ENCODE measurements at regions not wholly inside any gene's neighbourhood (a gene's known extent, or its start where the extent isn't known, plus 50 kb on each side); places are given as distances from the start of the nearest gene placed in this dataset.

DNA sequence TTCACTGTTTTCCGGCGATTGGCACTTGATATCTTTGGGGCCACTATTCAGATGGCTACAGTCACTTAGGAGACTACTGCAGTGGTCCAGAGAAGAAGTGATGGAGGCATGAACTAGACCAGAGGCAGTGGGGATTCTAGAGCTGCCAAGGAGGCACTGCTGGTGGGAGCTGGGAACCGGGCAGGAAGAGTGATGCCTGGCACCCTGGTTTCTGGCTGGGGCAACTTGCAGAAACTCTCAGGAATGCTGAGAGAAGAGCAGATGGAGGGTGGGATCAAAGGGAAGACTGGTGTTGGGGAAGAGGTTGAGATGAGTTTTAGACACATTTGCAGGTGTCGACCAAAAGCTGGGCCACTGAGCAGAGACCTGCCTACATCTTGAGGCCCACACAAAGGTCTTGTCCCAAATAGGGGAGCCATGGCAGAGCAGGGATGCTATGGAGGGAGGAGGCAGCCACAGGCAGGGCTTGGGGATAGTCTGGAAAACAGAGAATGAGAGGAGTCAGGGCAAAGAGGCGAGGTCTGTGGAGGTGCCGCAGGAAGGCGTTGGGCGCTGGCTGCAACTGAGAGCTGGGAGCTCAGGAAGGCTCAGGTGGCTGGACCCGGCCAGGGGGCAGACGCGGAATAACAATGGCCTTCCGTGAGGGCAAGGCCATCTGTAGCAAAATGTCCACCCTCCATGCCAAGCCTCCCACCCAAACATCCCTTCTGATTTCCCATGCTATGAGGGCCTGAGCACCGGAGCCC is 118.9 kb downstream of the TOMM20 start:
- DNase-seq (ENCODE audit: low read depth in 1 of 2, low spot score in 1 of 2) = no peak
- TF ChIP-seq POLR2AphosphoS5 (IDR thresholded peaks at IDR 0.05; ENCODE audit: low read depth) (no peak), GABPA (IDR thresholded peaks at IDR 0.05; ENCODE audit: low read depth) (no peak), SPI1 (IDR thresholded peaks at IDR 0.05; ENCODE audit: borderline replicate concordance, low read depth) (no peak)
- TF ChIP-seq, protein P1, sequence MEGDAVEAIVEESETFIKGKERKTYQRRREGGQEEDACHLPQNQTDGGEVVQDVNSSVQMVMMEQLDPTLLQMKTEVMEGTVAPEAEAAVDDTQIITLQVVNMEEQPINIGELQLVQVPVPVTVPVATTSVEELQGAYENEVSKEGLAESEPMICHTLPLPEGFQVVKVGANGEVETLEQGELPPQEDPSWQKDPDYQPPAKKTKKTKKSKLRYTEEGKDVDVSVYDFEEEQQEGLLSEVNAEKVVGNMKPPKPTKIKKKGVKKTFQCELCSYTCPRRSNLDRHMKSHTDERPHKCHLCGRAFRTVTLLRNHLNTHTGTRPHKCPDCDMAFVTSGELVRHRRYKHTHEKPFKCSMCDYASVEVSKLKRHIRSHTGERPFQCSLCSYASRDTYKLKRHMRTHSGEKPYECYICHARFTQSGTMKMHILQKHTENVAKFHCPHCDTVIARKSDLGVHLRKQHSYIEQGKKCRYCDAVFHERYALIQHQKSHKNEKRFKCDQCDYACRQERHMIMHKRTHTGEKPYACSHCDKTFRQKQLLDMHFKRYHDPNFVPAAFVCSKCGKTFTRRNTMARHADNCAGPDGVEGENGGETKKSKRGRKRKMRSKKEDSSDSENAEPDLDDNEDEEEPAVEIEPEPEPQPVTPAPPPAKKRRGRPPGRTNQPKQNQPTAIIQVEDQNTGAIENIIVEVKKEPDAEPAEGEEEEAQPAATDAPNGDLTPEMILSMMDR (IDR thresholded peaks at IDR 0.05; ENCODE audit: insufficient read depth, low read length) = no peak
- TF ChIP-seq, protein P2, sequence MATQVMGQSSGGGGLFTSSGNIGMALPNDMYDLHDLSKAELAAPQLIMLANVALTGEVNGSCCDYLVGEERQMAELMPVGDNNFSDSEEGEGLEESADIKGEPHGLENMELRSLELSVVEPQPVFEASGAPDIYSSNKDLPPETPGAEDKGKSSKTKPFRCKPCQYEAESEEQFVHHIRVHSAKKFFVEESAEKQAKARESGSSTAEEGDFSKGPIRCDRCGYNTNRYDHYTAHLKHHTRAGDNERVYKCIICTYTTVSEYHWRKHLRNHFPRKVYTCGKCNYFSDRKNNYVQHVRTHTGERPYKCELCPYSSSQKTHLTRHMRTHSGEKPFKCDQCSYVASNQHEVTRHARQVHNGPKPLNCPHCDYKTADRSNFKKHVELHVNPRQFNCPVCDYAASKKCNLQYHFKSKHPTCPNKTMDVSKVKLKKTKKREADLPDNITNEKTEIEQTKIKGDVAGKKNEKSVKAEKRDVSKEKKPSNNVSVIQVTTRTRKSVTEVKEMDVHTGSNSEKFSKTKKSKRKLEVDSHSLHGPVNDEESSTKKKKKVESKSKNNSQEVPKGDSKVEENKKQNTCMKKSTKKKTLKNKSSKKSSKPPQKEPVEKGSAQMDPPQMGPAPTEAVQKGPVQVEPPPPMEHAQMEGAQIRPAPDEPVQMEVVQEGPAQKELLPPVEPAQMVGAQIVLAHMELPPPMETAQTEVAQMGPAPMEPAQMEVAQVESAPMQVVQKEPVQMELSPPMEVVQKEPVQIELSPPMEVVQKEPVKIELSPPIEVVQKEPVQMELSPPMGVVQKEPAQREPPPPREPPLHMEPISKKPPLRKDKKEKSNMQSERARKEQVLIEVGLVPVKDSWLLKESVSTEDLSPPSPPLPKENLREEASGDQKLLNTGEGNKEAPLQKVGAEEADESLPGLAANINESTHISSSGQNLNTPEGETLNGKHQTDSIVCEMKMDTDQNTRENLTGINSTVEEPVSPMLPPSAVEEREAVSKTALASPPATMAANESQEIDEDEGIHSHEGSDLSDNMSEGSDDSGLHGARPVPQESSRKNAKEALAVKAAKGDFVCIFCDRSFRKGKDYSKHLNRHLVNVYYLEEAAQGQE (IDR thresholded peaks at IDR 0.05; ENCODE audit: insufficient replicate concordance, low read depth) = no peak
- H3K4me3 ChIP-seq (replicated peaks; ENCODE audit: insufficient read depth, low read length) = no peak overlapping the region
- no peaks in the 10 kb centered on the region for H3K27me3 ChIP-seq (ENCODE audit: insufficient read depth, poor library complexity, severe bottlenecking)
- no peak overlapping the region for H3K27ac ChIP-seq (replicated peaks)

DNA sequence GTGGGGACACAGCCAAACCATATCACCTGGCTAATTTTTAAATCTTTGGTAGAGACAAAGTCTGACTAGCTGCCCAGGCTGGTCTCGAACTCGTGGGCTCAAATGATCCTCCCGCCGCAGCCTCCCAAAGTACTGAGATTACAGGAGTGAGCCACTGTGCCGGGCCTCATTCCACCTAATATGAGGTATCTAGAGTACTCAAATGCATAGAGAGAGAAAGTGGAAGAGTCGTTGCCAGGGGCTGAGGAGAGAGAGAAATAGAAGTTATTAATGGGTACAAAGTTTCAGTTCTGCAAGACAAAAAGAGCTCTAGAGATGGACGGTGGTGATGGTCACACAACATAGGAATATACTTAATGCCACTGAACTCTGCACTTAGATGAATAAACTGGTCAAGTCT is 119.6 kb downstream of the TOMM20 start:
- no peak for DNase-seq (ENCODE audit: low read depth in 1 of 2, low spot score in 1 of 2)
- no peak overlapping the region for H3K27ac ChIP-seq (replicated peaks)
- no peaks in the 10 kb centered on the region for H3K27me3 ChIP-seq (ENCODE audit: insufficient read depth, poor library complexity, severe bottlenecking)
- TF ChIP-seq GABPA (IDR thresholded peaks at IDR 0.05; ENCODE audit: low read depth) = no peak
- no peak for TF ChIP-seq POLR2AphosphoS5 (IDR thresholded peaks at IDR 0.05; ENCODE audit: low read depth)
- TF ChIP-seq SPI1 (IDR thresholded peaks at IDR 0.05; ENCODE audit: borderline replicate concordance, low read depth) = no peak
- TF ChIP-seq, protein P2 (IDR thresholded peaks at IDR 0.05; ENCODE audit: insufficient replicate concordance, low read depth) = no peak
- TF ChIP-seq, protein P1 (IDR thresholded peaks at IDR 0.05; ENCODE audit: insufficient read depth, low read length) = no peak
- H3K4me3 ChIP-seq (replicated peaks; ENCODE audit: insufficient read depth, low read length) = no peak overlapping the region

DNA sequence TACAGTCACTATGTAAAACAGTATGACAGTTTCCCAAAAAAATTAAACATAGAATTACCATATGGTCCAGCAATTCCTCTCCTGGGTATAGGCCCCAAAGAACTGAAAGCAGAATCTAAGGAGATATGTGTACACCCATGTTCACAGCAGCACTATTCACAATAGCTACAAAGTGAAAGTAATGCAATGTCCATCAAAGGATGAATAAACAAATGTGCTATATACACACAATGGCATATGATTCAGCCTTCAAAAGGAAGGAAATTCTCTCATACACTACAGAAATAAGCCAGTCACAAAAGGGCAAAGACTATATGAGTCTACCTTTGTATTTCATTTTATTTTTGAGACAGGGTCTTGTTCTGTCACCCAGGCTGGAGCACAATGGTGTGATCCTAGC is 120.4 kb downstream of the TOMM20 start:
- no peaks in the 10 kb centered on the region for H3K27me3 ChIP-seq (ENCODE audit: insufficient read depth, poor library complexity, severe bottlenecking)
- TF ChIP-seq GABPA (IDR thresholded peaks at IDR 0.05; ENCODE audit: low read depth) = no peak
- no peak for TF ChIP-seq SPI1 (IDR thresholded peaks at IDR 0.05; ENCODE audit: borderline replicate concordance, low read depth)
- TF ChIP-seq, protein P2 (IDR thresholded peaks at IDR 0.05; ENCODE audit: insufficient replicate concordance, low read depth) = no peak
- no peak overlapping the region for H3K4me3 ChIP-seq (replicated peaks; ENCODE audit: insufficient read depth, low read length)
- no peak overlapping the region for H3K27ac ChIP-seq (replicated peaks)
- DNase-seq (ENCODE audit: low read depth in 1 of 2, low spot score in 1 of 2) = no peak

Data from HL-60 (cell line).